ENCODE measurements at regions not wholly inside any gene's neighbourhood (a gene's known extent, or its start where the extent isn't known, plus 50 kb on each side); places are given as distances from the start of the nearest gene placed in this dataset.

GRCh38 chr10:8590518-8590917 lies 536.0 kb downstream of the GATA3 start:
- DNase-seq (ENCODE audit: low read depth in 1 of 2, low spot score in 1 of 2), result no peak
- no peaks in the 10 kb centered on the region for H3K27me3 ChIP-seq (ENCODE audit: insufficient read depth, poor library complexity, severe bottlenecking)
- no peak overlapping the region for H3K27ac ChIP-seq (replicated peaks)
- TF ChIP-seq POLR2AphosphoS5 (IDR thresholded peaks at IDR 0.05; ENCODE audit: low read depth) (no peak), SPI1 (IDR thresholded peaks at IDR 0.05; ENCODE audit: borderline replicate concordance, low read depth) (no peak), GABPA (IDR thresholded peaks at IDR 0.05; ENCODE audit: low read depth) (no peak)
- TF ChIP-seq, protein P1, sequence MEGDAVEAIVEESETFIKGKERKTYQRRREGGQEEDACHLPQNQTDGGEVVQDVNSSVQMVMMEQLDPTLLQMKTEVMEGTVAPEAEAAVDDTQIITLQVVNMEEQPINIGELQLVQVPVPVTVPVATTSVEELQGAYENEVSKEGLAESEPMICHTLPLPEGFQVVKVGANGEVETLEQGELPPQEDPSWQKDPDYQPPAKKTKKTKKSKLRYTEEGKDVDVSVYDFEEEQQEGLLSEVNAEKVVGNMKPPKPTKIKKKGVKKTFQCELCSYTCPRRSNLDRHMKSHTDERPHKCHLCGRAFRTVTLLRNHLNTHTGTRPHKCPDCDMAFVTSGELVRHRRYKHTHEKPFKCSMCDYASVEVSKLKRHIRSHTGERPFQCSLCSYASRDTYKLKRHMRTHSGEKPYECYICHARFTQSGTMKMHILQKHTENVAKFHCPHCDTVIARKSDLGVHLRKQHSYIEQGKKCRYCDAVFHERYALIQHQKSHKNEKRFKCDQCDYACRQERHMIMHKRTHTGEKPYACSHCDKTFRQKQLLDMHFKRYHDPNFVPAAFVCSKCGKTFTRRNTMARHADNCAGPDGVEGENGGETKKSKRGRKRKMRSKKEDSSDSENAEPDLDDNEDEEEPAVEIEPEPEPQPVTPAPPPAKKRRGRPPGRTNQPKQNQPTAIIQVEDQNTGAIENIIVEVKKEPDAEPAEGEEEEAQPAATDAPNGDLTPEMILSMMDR (IDR thresholded peaks at IDR 0.05; ENCODE audit: insufficient read depth, low read length), result no peak
- TF ChIP-seq, protein P2, sequence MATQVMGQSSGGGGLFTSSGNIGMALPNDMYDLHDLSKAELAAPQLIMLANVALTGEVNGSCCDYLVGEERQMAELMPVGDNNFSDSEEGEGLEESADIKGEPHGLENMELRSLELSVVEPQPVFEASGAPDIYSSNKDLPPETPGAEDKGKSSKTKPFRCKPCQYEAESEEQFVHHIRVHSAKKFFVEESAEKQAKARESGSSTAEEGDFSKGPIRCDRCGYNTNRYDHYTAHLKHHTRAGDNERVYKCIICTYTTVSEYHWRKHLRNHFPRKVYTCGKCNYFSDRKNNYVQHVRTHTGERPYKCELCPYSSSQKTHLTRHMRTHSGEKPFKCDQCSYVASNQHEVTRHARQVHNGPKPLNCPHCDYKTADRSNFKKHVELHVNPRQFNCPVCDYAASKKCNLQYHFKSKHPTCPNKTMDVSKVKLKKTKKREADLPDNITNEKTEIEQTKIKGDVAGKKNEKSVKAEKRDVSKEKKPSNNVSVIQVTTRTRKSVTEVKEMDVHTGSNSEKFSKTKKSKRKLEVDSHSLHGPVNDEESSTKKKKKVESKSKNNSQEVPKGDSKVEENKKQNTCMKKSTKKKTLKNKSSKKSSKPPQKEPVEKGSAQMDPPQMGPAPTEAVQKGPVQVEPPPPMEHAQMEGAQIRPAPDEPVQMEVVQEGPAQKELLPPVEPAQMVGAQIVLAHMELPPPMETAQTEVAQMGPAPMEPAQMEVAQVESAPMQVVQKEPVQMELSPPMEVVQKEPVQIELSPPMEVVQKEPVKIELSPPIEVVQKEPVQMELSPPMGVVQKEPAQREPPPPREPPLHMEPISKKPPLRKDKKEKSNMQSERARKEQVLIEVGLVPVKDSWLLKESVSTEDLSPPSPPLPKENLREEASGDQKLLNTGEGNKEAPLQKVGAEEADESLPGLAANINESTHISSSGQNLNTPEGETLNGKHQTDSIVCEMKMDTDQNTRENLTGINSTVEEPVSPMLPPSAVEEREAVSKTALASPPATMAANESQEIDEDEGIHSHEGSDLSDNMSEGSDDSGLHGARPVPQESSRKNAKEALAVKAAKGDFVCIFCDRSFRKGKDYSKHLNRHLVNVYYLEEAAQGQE (IDR thresholded peaks at IDR 0.05; ENCODE audit: insufficient replicate concordance, low read depth), result no peak
- no peak overlapping the region for H3K4me3 ChIP-seq (replicated peaks; ENCODE audit: insufficient read depth, low read length)

- TF ChIP-seq, protein P1 (IDR thresholded peaks at IDR 0.05; ENCODE audit: insufficient read depth, low read length), result no peak
- no peak for TF ChIP-seq POLR2AphosphoS5 (IDR thresholded peaks at IDR 0.05; ENCODE audit: low read depth)
- TF ChIP-seq GABPA (IDR thresholded peaks at IDR 0.05; ENCODE audit: low read depth), result no peak
- TF ChIP-seq SPI1 (IDR thresholded peaks at IDR 0.05; ENCODE audit: borderline replicate concordance, low read depth), result no peak
- TF ChIP-seq, protein P2 (IDR thresholded peaks at IDR 0.05; ENCODE audit: insufficient replicate concordance, low read depth), result no peak
- H3K4me3 ChIP-seq (replicated peaks; ENCODE audit: insufficient read depth, low read length), result no peak overlapping the region
- DNase-seq (ENCODE audit: low read depth in 1 of 2, low spot score in 1 of 2), result no peak
- no peak overlapping the region for H3K27ac ChIP-seq (replicated peaks)
- no peaks in the 10 kb centered on the region for H3K27me3 ChIP-seq (ENCODE audit: insufficient read depth, poor library complexity, severe bottlenecking)
Observed at GRCh38 chr10:8591640-8592039, 537.2 kb downstream of the GATA3 start.

DNA sequence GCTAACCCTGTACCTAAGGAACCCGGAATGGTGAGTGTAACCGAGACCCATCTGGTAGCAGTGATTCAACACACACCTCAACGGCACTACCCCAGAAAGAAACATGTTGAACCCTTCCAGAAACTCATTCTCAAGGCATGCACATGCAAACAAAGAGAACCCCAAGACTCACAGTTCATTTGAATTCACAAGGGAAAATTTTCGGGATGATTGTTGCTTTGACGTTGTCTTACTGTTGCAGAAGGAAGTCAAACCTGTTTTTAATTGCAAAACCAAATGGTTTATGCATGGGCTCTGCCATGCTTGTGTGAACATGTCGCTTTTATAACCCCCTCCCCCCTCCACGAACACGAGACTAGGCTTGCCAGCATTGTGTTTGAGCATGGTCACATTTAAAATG lies 539.7 kb downstream of the GATA3 start:
- Histone ChIP-seq H3K4me3 (replicated peaks; ENCODE audit: insufficient read depth, low read length) (no peak overlapping the region), H3K27me3 (ENCODE audit: insufficient read depth, poor library complexity, severe bottlenecking) (no peaks in the 10 kb centered on the region), H3K27ac (replicated peaks) (no peak overlapping the region)
- TF ChIP-seq, protein P2 (IDR thresholded peaks at IDR 0.05; ENCODE audit: insufficient replicate concordance, low read depth), result no peak
- no peak for TF ChIP-seq GABPA (IDR thresholded peaks at IDR 0.05; ENCODE audit: low read depth)
- TF ChIP-seq SPI1 (IDR thresholded peaks at IDR 0.05; ENCODE audit: borderline replicate concordance, low read depth), result no peak
- TF ChIP-seq POLR2AphosphoS5 (IDR thresholded peaks at IDR 0.05; ENCODE audit: low read depth), result no peak
- TF ChIP-seq, protein P1 (IDR thresholded peaks at IDR 0.05; ENCODE audit: insufficient read depth, low read length), result no peak
- no peak for DNase-seq (ENCODE audit: low read depth in 1 of 2, low spot score in 1 of 2)

All from HL-60 (cell line).